A673 (cell line): ENCODE measurements at regions not wholly inside any gene's neighbourhood (a gene's known extent, or its start where the extent isn't known, plus 50 kb on each side); places are given as distances from the start of the nearest gene placed in this dataset.

Experiments
- BruUV-seq: library from RNA; stranded (reverse); fragments of 400-500 nt; replicated peaks from 2 replicates; lab custom pipeline; 2021; lab: Mats Ljungman, UMichigan
- CTCF ChIA-PET: fragments of 300-600 bp; sonication (Branson Sonifier 250); formaldehyde crosslinking; loops from one replicate; lab custom pipeline; 2022; ENCODE audit warnings: antibody characterized with exemption; lab: Charles Lee
- POLR2A ChIA-PET: fragments of 300-600 bp; sonication (Branson Sonifier 250); formaldehyde crosslinking; loops from one replicate; lab custom pipeline; 2022; ENCODE audit warnings: antibody characterized with exemption; ENCODE audit not compliant: low non-redundant PET; lab: Charles Lee
- DNase-seq: peaks from one replicate; pipeline ENCODE4 v3.0.0-alpha.2; 2015; ENCODE audit warnings: low spot score
- H3K27ac ChIP-seq: fragments of 200-600 bp; sonication (generic); 2 replicates; pipeline ENCODE4 v1.5.1; 2016; ENCODE audit warnings: mixed run types, low read depth, mild to moderate bottlenecking, mixed read lengths, antibody characterized with exemption, low read length; ENCODE audit not compliant: poor library complexity, severe bottlenecking
- H3K27me3 ChIP-seq: fragments of 200-600 bp; sonication (generic); replicated peaks from 2 replicates; pipeline ENCODE4 v1.6.1; 2017; ENCODE audit warnings: mixed run types, low read depth, mild to moderate bottlenecking, mixed read lengths, antibody characterized with exemption, low read length; ENCODE audit not compliant: insufficient read depth, poor library complexity
- H3K36me3 ChIP-seq: fragments of 200-600 bp; sonication (generic); 2 replicates; pipeline ENCODE4 v1.6.1; 2016; ENCODE audit warnings: mixed run types, mild to moderate bottlenecking, mixed read lengths, antibody characterized with exemption, low read length; ENCODE audit not compliant: insufficient read depth, poor library complexity, severe bottlenecking
- H3K4me1 ChIP-seq: fragments of 200-600 bp; sonication (generic); 2 replicates; pipeline ENCODE4 v1.6.1; 2017; ENCODE audit warnings: mixed run types, mild to moderate bottlenecking, mixed read lengths, antibody characterized with exemption, low read length; ENCODE audit not compliant: insufficient read depth, poor library complexity, severe bottlenecking
- H3K4me3 ChIP-seq: fragments of 200-600 bp; sonication (generic); 2 replicates; pipeline ENCODE4 v1.5.1; 2016; ENCODE audit warnings: low read depth, mixed run types, mild to moderate bottlenecking, mixed read lengths, low read length; ENCODE audit not compliant: poor library complexity, severe bottlenecking
- H3K9me3 ChIP-seq: fragments of 200-600 bp; sonication (generic); 2 replicates; pipeline ENCODE4 v1.6.1; 2016; ENCODE audit warnings: mixed run types, low read depth, mild to moderate bottlenecking, mixed read lengths, antibody characterized with exemption, low read length; ENCODE audit not compliant: poor library complexity, severe bottlenecking
- CTCF ChIP-seq: fragments of 300-800, 200-600 bp; sonication (generic); conservative IDR thresholded peaks from 2 replicates; pipeline ENCODE4 v1.5.1; 2017; ENCODE audit warnings: low read depth, mild to moderate bottlenecking, antibody characterized with exemption, low read length, moderate library complexity, mixed read lengths
- EZH2 ChIP-seq: fragments of 200-600 bp; sonication (generic); IDR thresholded peaks from 2 replicates; pipeline ENCODE4 v1.6.1; 2017; ENCODE audit warnings: borderline replicate concordance, low read depth, mild to moderate bottlenecking, mixed read lengths, antibody characterized with exemption, low read length; ENCODE audit not compliant: poor library complexity, severe bottlenecking
- intact Hi-C: fragments of 100-400 bp; cut with micrococcal nuclease; formaldehyde crosslinking; loops from one replicate; pipeline ENCODE4 v1.10.0; 2022; ENCODE audit not compliant: unreplicated experiment

- CTCF ChIA-PET = no interaction called here
Observed at GRCh38 chr1:29668551-29669157, 432.3 kb downstream of the PTPRU start.

GRCh38 chr1:29667951-29668350 is 431.6 kb downstream of the PTPRU start:
- H3K9me3 ChIP-seq = no peaks in the 10 kb centered on the region
- intact Hi-C loops = no loop called here
- no peak overlapping the region for H3K4me3 ChIP-seq
- no peak overlapping the region for H3K27ac ChIP-seq
- H3K4me1 ChIP-seq = no peaks in the 10 kb centered on the region
- ChIA-PET POLR2A (no interaction called here), CTCF (no interaction called here)
- H3K27me3 ChIP-seq = peaks cover 45% of the 10 kb centered on the region
- DNase-seq = no peak
- no TSS peak for BruUV-seq
- TF ChIP-seq CTCF = no peak
- no peak for TF ChIP-seq EZH2
- H3K36me3 ChIP-seq = no peaks in the 10 kb centered on the region

More at GRCh38 chr1:29668551-29669157, 432.3 kb downstream of the PTPRU start:
- H3K36me3 ChIP-seq = no peaks in the 10 kb centered on the region
- TF ChIP-seq EZH2 = no peak
- TF ChIP-seq CTCF = no peak
- H3K4me1 ChIP-seq = no peaks in the 10 kb centered on the region
- H3K9me3 ChIP-seq = no peaks in the 10 kb centered on the region
- no peak overlapping the region for H3K4me3 ChIP-seq
- DNase-seq = no peak
- no TSS peak for BruUV-seq
- peaks cover 40% of the 10 kb centered on the region for H3K27me3 ChIP-seq
- intact Hi-C loops = no loop called here
- POLR2A ChIA-PET = no interaction called here
- no peak overlapping the region for H3K27ac ChIP-seq

DNA sequence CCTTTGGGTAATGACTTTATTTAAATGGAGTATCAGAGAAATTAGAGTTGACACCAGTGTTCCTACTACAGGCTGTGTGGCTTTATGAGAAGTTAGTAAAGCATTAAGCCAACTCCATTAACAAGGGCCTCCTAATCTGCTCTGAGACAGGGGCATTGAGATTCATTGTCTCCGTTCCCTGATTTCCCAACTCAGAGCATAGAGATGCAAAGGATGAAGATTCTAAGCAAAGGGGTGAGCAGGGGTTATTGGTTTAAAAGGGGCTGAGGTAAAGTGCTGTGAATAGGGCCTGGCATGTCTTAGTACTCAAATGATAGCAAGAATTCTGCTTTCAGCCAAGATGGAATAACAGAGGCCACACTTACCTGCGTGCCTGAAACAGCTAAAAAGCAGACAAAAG is 428.4 kb downstream of the PTPRU start:
- no TSS peak for BruUV-seq

More for the DNA sequence above, 428.4 kb downstream of the PTPRU start:
- H3K36me3 ChIP-seq = no peaks in the 10 kb centered on the region
- ChIA-PET POLR2A (no interaction called here), CTCF (no interaction called here)
- intact Hi-C loops = no loop called here
- H3K27ac ChIP-seq = no peak overlapping the region
- DNase-seq = no peak
- no peak for TF ChIP-seq CTCF
- TF ChIP-seq EZH2 = no peak
- H3K4me3 ChIP-seq = no peak overlapping the region
- H3K9me3 ChIP-seq = peaks cover 2% of the 10 kb centered on the region
- H3K27me3 ChIP-seq = peaks cover 54% of the 10 kb centered on the region
- no peaks in the 10 kb centered on the region for H3K4me1 ChIP-seq
